Fibroblast of lung (primary cell): ENCODE measurements at regions not wholly inside any gene's neighbourhood (a gene's known extent, or its start where the extent isn't known, plus 50 kb on each side); places are given as distances from the start of the nearest gene placed in this dataset.

ENCODE experiments used
- DNase-seq, 2 donors: peaks; one replicate each; pipeline versions ENCODE4 v3.0.0 to v3.0.0-alpha.2; 2010; ENCODE audit warnings: low read depth in 2 of 2
- H2AFZ ChIP-seq: 2 replicates; pipeline ENCODE4 v1.5.1; 2012; ENCODE audit warnings: low read length, control low read depth, inconsistent platforms
- H3K27ac ChIP-seq: 2 replicates; pipeline ENCODE4 v1.5.1; 2011; ENCODE audit warnings: low read length, control low read depth; ENCODE audit not compliant: insufficient read depth
- H3K27me3 ChIP-seq: 2 replicates; pipeline ENCODE4 v1.5.1; 2011; ENCODE audit warnings: mild to moderate bottlenecking, low read length; ENCODE audit not compliant: control insufficient read depth, insufficient read depth
- H3K36me3 ChIP-seq: 2 replicates; pipeline ENCODE4 v1.5.1; 2011; ENCODE audit warnings: low read length; ENCODE audit not compliant: control insufficient read depth, insufficient read depth
- H3K4me1 ChIP-seq: 2 replicates; pipeline ENCODE4 v1.5.1; 2011; ENCODE audit warnings: low read length; ENCODE audit not compliant: control insufficient read depth, insufficient read depth; ENCODE audit errors: extremely low read depth
- H3K4me2 ChIP-seq: 2 replicates; pipeline ENCODE4 v1.5.1; 2011; ENCODE audit warnings: low read length, control low read depth; ENCODE audit not compliant: insufficient read depth; ENCODE audit errors: extremely low read depth
- H3K4me3 ChIP-seq, 4 experiments: fragments of 200-600 bp in 1 of 4; sonication (generic) in 1 of 4; replicated peaks in 1 of 4; 2 replicates each; pipeline ENCODE4 v1.5.1; 2011 to 2016; ENCODE audit warnings: low read length in 4 of 4, low read depth in 3 of 4, mild to moderate bottlenecking in 3 of 4, control low read depth in 2 of 4, inconsistent platforms in 1 of 4, mixed read lengths in 1 of 4; ENCODE audit not compliant: insufficient read depth in 1 of 4; ENCODE audit errors: control extremely low read depth in 1 of 4
- H3K79me2 ChIP-seq: 2 replicates; pipeline ENCODE4 v1.5.1; 2012; ENCODE audit warnings: mild to moderate bottlenecking, low read length, inconsistent platforms; ENCODE audit not compliant: control insufficient read depth, insufficient read depth
- H3K9ac ChIP-seq: 2 replicates; pipeline ENCODE4 v1.5.1; 2011; ENCODE audit warnings: mild to moderate bottlenecking, low read length, control low read depth; ENCODE audit not compliant: insufficient read depth
- H3K9me3 ChIP-seq: 2 replicates; pipeline ENCODE4 v1.5.1; 2012; ENCODE audit warnings: low read depth, low read length; ENCODE audit not compliant: control insufficient read depth, insufficient read depth
- H4K20me1 ChIP-seq: 2 replicates; pipeline ENCODE4 v1.5.1; 2011; ENCODE audit warnings: low read length; ENCODE audit not compliant: control insufficient read depth, insufficient read depth; ENCODE audit errors: extremely low read depth
- EZH2 ChIP-seq: IDR thresholded peaks from 2 replicates; pipeline ENCODE4 v1.5.1; 2012; ENCODE audit warnings: low read length, control low read depth, mild to moderate bottlenecking; ENCODE audit errors: missing control alignments
- TF ChIP-seq, protein P1 (sequence below), 2 donors: IDR thresholded peaks in 1 of 2; conservative IDR thresholded peaks in 1 of 2; 1 replicate in 1 of 2; 2 replicates in 1 of 2; pipeline ENCODE4 v1.5.1; 2011 to 2012; ENCODE audit warnings: low read length in 2 of 2, control low read depth in 1 of 2, inconsistent platforms in 1 of 2, low read depth in 1 of 2, mild to moderate bottlenecking in 1 of 2

DNA sequence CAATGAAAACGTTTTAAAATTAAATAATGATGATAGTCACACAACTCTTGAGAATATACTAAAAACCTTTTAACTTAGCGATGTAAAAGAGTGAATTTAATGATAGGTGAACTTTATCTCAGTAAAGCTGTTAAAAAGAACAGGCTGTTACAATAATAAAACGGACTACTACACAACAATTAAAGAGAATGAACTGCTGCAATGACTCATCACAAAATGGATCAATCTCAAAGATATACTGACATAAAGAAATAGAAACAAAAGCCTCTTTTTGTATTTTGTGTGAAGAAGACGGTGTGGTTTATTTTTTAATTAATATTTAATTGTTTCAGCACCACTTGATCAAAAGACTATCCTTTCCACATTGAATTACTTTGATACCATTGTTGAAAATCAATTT, 352.4 kb upstream of the GJE1 start:
- H2AFZ ChIP-seq = no peak overlapping the region
- no peaks in the 10 kb centered on the region for H3K36me3 ChIP-seq
- H3K4me1 ChIP-seq = no peaks in the 10 kb centered on the region
- H3K27me3 ChIP-seq = no peaks in the 10 kb centered on the region
- H3K4me3 ChIP-seq = no peak overlapping the region
- TF ChIP-seq, protein P1, sequence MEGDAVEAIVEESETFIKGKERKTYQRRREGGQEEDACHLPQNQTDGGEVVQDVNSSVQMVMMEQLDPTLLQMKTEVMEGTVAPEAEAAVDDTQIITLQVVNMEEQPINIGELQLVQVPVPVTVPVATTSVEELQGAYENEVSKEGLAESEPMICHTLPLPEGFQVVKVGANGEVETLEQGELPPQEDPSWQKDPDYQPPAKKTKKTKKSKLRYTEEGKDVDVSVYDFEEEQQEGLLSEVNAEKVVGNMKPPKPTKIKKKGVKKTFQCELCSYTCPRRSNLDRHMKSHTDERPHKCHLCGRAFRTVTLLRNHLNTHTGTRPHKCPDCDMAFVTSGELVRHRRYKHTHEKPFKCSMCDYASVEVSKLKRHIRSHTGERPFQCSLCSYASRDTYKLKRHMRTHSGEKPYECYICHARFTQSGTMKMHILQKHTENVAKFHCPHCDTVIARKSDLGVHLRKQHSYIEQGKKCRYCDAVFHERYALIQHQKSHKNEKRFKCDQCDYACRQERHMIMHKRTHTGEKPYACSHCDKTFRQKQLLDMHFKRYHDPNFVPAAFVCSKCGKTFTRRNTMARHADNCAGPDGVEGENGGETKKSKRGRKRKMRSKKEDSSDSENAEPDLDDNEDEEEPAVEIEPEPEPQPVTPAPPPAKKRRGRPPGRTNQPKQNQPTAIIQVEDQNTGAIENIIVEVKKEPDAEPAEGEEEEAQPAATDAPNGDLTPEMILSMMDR (conservative IDR thresholded peaks at IDR 0.05 in 1 of 2, IDR thresholded peaks at IDR 0.05 in 1 of 2; ENCODE audit: low read depth in 1 of 2, low read length in 2 of 2) = no peak
- TF ChIP-seq EZH2 = no peak
- DNase-seq = no peak
- H3K4me2 ChIP-seq = no peak overlapping the region
- H4K20me1 ChIP-seq = no peaks in the 10 kb centered on the region
- no peaks in the 10 kb centered on the region for H3K79me2 ChIP-seq
- no peak overlapping the region for H3K27ac ChIP-seq
- no peaks in the 10 kb centered on the region for H3K9me3 ChIP-seq
- H3K9ac ChIP-seq = no peak overlapping the region

DNA sequence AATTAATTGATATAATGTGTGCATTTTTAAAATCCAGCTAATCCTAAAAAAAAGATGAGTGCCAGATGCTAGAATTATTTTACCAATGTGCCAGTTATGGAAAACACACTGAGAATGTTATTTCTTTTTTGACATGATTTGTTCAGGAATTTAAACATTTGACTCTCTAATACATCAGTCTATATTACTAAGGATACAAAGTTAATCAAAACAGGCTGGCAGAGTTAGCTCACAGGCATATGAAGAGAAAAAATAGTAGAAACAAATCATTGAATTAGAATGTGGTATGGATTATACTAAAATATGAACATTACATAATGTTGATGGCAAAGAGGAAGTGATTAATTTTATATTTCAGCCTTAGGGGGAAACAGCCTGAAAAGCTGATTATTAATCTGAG, 368.3 kb upstream of the GJE1 start:
- H3K9me3 ChIP-seq = no peaks in the 10 kb centered on the region
- no peaks in the 10 kb centered on the region for H3K79me2 ChIP-seq
- H2AFZ ChIP-seq = no peak overlapping the region
- H3K4me1 ChIP-seq = no peaks in the 10 kb centered on the region
- DNase-seq = no peak
- TF ChIP-seq, protein P1 (conservative IDR thresholded peaks at IDR 0.05 in 1 of 2, IDR thresholded peaks at IDR 0.05 in 1 of 2; ENCODE audit: low read depth in 1 of 2, low read length in 2 of 2) = no peak
- no peak for TF ChIP-seq EZH2
- H3K27me3 ChIP-seq = no peaks in the 10 kb centered on the region
- H3K4me2 ChIP-seq = no peak overlapping the region
- H3K27ac ChIP-seq = no peak overlapping the region
- H3K36me3 ChIP-seq = no peaks in the 10 kb centered on the region
- H4K20me1 ChIP-seq = no peaks in the 10 kb centered on the region
- no peak overlapping the region for H3K9ac ChIP-seq
- no peak overlapping the region for H3K4me3 ChIP-seq

DNA sequence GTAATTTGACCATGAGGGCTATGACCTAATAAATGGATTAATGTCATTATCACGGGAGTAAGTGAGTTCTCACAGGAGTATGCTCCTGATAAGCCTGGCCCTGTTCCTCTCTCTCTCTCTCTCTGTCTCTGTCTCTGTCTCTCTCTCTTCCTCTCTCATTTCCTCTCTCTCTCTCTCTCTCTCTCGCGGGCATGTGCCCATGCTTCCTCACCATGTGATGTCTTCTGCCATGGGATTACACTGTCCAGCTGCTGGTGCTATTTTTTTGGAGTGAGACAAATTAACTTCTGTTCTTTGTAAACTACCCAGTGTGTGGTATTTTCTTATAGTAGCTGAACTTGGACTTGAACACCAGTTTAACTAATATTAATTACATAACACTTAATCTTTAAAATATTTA, 374.3 kb upstream of the GJE1 start:
- no peaks in the 10 kb centered on the region for H3K36me3 ChIP-seq
- no peaks in the 10 kb centered on the region for H3K79me2 ChIP-seq
- DNase-seq = no peak
- no peak overlapping the region for H3K4me3 ChIP-seq
- no peak overlapping the region for H3K4me2 ChIP-seq
- H3K9ac ChIP-seq = no peak overlapping the region
- no peak overlapping the region for H2AFZ ChIP-seq
- H3K4me1 ChIP-seq = no peaks in the 10 kb centered on the region
- H3K9me3 ChIP-seq = no peaks in the 10 kb centered on the region
- H3K27ac ChIP-seq = no peak overlapping the region
- no peak for TF ChIP-seq EZH2
- TF ChIP-seq, protein P1 (conservative IDR thresholded peaks at IDR 0.05 in 1 of 2, IDR thresholded peaks at IDR 0.05 in 1 of 2; ENCODE audit: low read depth in 1 of 2, low read length in 2 of 2) = no peak
- H4K20me1 ChIP-seq = no peaks in the 10 kb centered on the region
- no peaks in the 10 kb centered on the region for H3K27me3 ChIP-seq
